OCI-LY3 (cell line): ENCODE measurements at regions not wholly inside any gene's neighbourhood (a gene's known extent, or its start where the extent isn't known, plus 50 kb on each side); places are given as distances from the start of the nearest gene placed in this dataset.

Experiments used
- CTCF ChIP-seq: fragments of 200-600, 300-600 bp; sonication (generic); IDR thresholded peaks from 2 replicates; pipeline ENCODE4 v1.5.1; 2014; ENCODE audit warnings: antibody characterized with exemption, low read length, low read depth
- EZH2phosphoT487 ChIP-seq: fragments of 200-600 bp; shearing (Covaris generic); IDR thresholded peaks from 2 replicates; pipeline ENCODE4 v1.6.1; 2018; ENCODE audit warnings: antibody characterized with exemption, mixed run types, low read depth

- no peak for TF ChIP-seq CTCF
- TF ChIP-seq EZH2phosphoT487, result no peak
Observed at GRCh38 chr5:174426851-174427250, 297.5 kb upstream of the MSX2 start.
